Embryonic facial prominence (tissue), 1 donor: ENCODE measurements at regions not wholly inside any gene's neighbourhood (a gene's known extent, or its start where the extent isn't known, plus 50 kb on each side); places are given as distances from the start of the nearest gene placed in this dataset.
"Not testable (repeated sequence)": the region's sequence is repeated elsewhere in the genome, so short reads cannot be mapped to it uniquely, and the experiment has no call there.

ENCODE experiments used
- DNase-seq: peaks from one replicate; pipeline ENCODE4 v3.0.0-alpha.2; 2016; ENCODE audit errors: extremely low spot score

GRCh38 chr5:117533051-117533670 is 958.5 kb upstream of the SEMA6A start:
- DNase-seq = not testable (repeated sequence)

GRCh38 chr5:117519957-117520500 is 945.4 kb upstream of the SEMA6A start:
- no peak for DNase-seq

- DNase-seq = no peak
These were observed 929.7 kb upstream of the SEMA6A start for GRCh38 chr5:117504305-117504704.

GRCh38 chr5:117497601-117498000 is 923.0 kb upstream of the SEMA6A start:
- DNase-seq = no peak

GRCh38 chr5:117496801-117497200 is 922.2 kb upstream of the SEMA6A start:
- DNase-seq = no peak

- DNase-seq = no peak
These were observed 919.6 kb upstream of the SEMA6A start for GRCh38 chr5:117494188-117494587.

- no peak for DNase-seq
These were observed 914.4 kb upstream of the SEMA6A start for GRCh38 chr5:117488976-117489500.

GRCh38 chr5:117487556-117487955 is 912.9 kb upstream of the SEMA6A start:
- DNase-seq = no peak

GRCh38 chr5:117486879-117487391 is 912.3 kb upstream of the SEMA6A start:
- no peak for DNase-seq

- no peak for DNase-seq
These were observed 911.6 kb upstream of the SEMA6A start for GRCh38 chr5:117486261-117486660.

- no peak for DNase-seq
These were observed 901.3 kb upstream of the SEMA6A start for GRCh38 chr5:117475919-117476318.

- DNase-seq = no peak
These were observed 898.5 kb upstream of the SEMA6A start for GRCh38 chr5:117473165-117473564.

GRCh38 chr5:117463881-117464570 is 889.4 kb upstream of the SEMA6A start:
- DNase-seq = no peak

- DNase-seq = no peak
These were observed 887.3 kb upstream of the SEMA6A start for GRCh38 chr5:117461966-117462365.

- no peak for DNase-seq
These were observed 886.8 kb upstream of the SEMA6A start for GRCh38 chr5:117461403-117461802.

GRCh38 chr5:117457656-117458055 is 883.0 kb upstream of the SEMA6A start:
- no peak for DNase-seq

GRCh38 chr5:117456866-117457470 is 882.3 kb upstream of the SEMA6A start:
- no peak for DNase-seq

GRCh38 chr5:117455236-117456233 is 880.9 kb upstream of the SEMA6A start:
- DNase-seq = no peak

- no peak for DNase-seq
These were observed 880.1 kb upstream of the SEMA6A start for GRCh38 chr5:117454716-117455212.

- DNase-seq = no peak
These were observed 862.2 kb upstream of the SEMA6A start for GRCh38 chr5:117436846-117437245.

- DNase-seq = no peak
These were observed 860.6 kb upstream of the SEMA6A start for GRCh38 chr5:117435203-117435602.
